ENCODE measurements at regions not wholly inside any gene's neighbourhood (a gene's known extent, or its start where the extent isn't known, plus 50 kb on each side); places are given as distances from the start of the nearest gene placed in this dataset.

GRCh38 chr7:115812794-115813193, 217.8 kb downstream of the TFEC start:
- Histone ChIP-seq H3K9ac (ENCODE audit: extremely low read depth, low read length, poor library complexity, severe bottlenecking) (no peak overlapping the region), H3K4me1 (ENCODE audit: control insufficient read depth, insufficient read depth, low read length) (no peaks in the 10 kb centered on the region), H3K9me3 (ENCODE audit: control insufficient read depth, low read length) (no peaks in the 10 kb centered on the region), H3K36me3 (ENCODE audit: control insufficient read depth, insufficient read depth, low read length) (no peaks in the 10 kb centered on the region), H3K4me3 (ENCODE audit: low read length) (no peak overlapping the region), H3K27ac (ENCODE audit: low read depth, low read length) (no peak overlapping the region), H3K27me3 (ENCODE audit: control insufficient read depth, insufficient read depth, low read length, poor library complexity, severe bottlenecking) (no peaks in the 10 kb centered on the region)
- Mint-ChIP-seq H3K27me3 (ENCODE audit: insufficient read depth) (no peaks in the 10 kb centered on the region), H3K9me3 (no peaks in the 10 kb centered on the region), H3K4me1 (peaks cover 24% of the 10 kb centered on the region), H3K27ac (no peak overlapping the region), H3K4me3 (no peak overlapping the region), H3K36me3 (ENCODE audit: low read depth) (no peaks in the 10 kb centered on the region)
- no peak for TF ChIP-seq CTCF (conservative IDR thresholded peaks at IDR 0.05)
- DNase-seq, result no peak
- WGBS, 2 experiments (ENCODE audit: insufficient coverage in 1 of 2, insufficient read length in 1 of 2), result 76 to 85% methylated on average over 4 to 7 of the region's 7 CpGs

GRCh38 chr7:115805458-115805857, 225.1 kb downstream of the TFEC start:
- no peak overlapping the region for H3K27ac Mint-ChIP-seq
- H3K4me3 Mint-ChIP-seq, result no peak overlapping the region
- WGBS, 2 experiments (ENCODE audit: insufficient coverage in 1 of 2, insufficient read length in 1 of 2), result 71 to 98% methylated on average over 4 to 7 of the region's 8 CpGs
- peaks cover 2% of the 10 kb centered on the region for H3K4me1 Mint-ChIP-seq
- no peaks in the 10 kb centered on the region for H3K9me3 ChIP-seq (ENCODE audit: control insufficient read depth, low read length)
- TF ChIP-seq CTCF (conservative IDR thresholded peaks at IDR 0.05), result no peak
- no peak overlapping the region for H3K4me3 ChIP-seq (ENCODE audit: low read length)
- H3K4me1 ChIP-seq (ENCODE audit: control insufficient read depth, insufficient read depth, low read length), result no peaks in the 10 kb centered on the region
- H3K9ac ChIP-seq (ENCODE audit: extremely low read depth, low read length, poor library complexity, severe bottlenecking), result no peak overlapping the region
- H3K36me3 Mint-ChIP-seq (ENCODE audit: low read depth), result no peaks in the 10 kb centered on the region
- no peaks in the 10 kb centered on the region for H3K27me3 ChIP-seq (ENCODE audit: control insufficient read depth, insufficient read depth, low read length, poor library complexity, severe bottlenecking)
- H3K27me3 Mint-ChIP-seq (ENCODE audit: insufficient read depth), result no peaks in the 10 kb centered on the region
- no peaks in the 10 kb centered on the region for H3K36me3 ChIP-seq (ENCODE audit: control insufficient read depth, insufficient read depth, low read length)
- no peak overlapping the region for H3K27ac ChIP-seq (ENCODE audit: low read depth, low read length)
- H3K9me3 Mint-ChIP-seq, result no peaks in the 10 kb centered on the region
- no peak for DNase-seq

DNA sequence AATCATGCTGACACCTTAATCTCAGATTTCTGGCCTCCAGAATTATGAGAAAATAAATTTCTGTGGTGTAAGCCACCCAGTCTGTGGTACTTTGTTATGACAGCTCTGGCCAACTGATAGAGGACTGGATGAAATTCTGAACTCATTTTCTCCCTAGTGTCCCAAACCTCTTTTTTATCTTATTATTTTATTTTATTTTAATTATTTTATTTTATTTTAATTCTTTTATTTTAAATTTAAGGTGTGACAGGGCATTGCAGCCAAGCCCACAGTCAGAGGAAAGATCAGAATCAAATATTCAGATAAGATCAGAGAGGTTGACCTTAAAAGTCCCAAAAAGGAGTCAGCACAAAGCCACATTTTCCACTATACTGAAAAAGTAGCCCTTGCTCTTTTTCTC, 228.1 kb downstream of the TFEC start:
- H3K27ac Mint-ChIP-seq, result no peak overlapping the region

More for the DNA sequence above, 228.1 kb downstream of the TFEC start:
- no peak for TF ChIP-seq CTCF (conservative IDR thresholded peaks at IDR 0.05)
- no peak overlapping the region for H3K27ac ChIP-seq (ENCODE audit: low read depth, low read length)
- DNase-seq, result no peak
- Mint-ChIP-seq H3K36me3 (ENCODE audit: low read depth) (no peaks in the 10 kb centered on the region), H3K27me3 (ENCODE audit: insufficient read depth) (no peaks in the 10 kb centered on the region), H3K4me1 (peaks cover 5% of the 10 kb centered on the region), H3K9me3 (no peaks in the 10 kb centered on the region), H3K4me3 (no peak overlapping the region)
- H3K36me3 ChIP-seq (ENCODE audit: control insufficient read depth, insufficient read depth, low read length), result no peaks in the 10 kb centered on the region
- H3K27me3 ChIP-seq (ENCODE audit: control insufficient read depth, insufficient read depth, low read length, poor library complexity, severe bottlenecking), result no peaks in the 10 kb centered on the region
- no peaks in the 10 kb centered on the region for H3K4me1 ChIP-seq (ENCODE audit: control insufficient read depth, insufficient read depth, low read length)
- no peak overlapping the region for H3K4me3 ChIP-seq (ENCODE audit: low read length)
- no peak overlapping the region for H3K9ac ChIP-seq (ENCODE audit: extremely low read depth, low read length, poor library complexity, severe bottlenecking)
- no peaks in the 10 kb centered on the region for H3K9me3 ChIP-seq (ENCODE audit: control insufficient read depth, low read length)

Measured in endodermal cell (in vitro differentiated cells).